ENCODE measurements at regions not wholly inside any gene's neighbourhood (a gene's known extent, or its start where the extent isn't known, plus 50 kb on each side); places are given as distances from the start of the nearest gene placed in this dataset.

DNA sequence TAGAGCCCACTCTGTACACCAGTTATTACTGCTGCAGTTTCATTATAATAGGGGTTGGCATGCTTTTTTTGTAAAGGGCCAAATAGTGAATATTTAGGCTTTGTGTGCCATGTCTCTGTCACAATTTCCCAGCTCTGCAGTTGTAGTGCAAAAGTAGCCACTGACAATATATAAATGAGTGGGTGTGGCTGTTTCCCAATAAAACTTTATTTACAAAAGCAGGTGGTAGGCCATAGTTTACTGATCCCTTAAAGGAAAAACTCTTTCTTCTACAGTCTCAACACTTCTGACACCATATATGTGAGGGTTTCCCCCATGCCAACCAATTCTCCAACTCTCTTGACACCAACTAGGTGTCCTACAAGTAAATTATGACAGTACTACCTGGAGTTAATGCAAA, 110.2 kb upstream of the NAP1L1 start:
- Histone ChIP-seq H3K36me3 (ENCODE audit: insufficient read depth, low read length) (no peaks in the 10 kb centered on the region), H3K9me2 (ENCODE audit: low read depth, low read length) (no peaks in the 10 kb centered on the region), H3K27me3 (ENCODE audit: insufficient read depth, low read length) (no peaks in the 10 kb centered on the region), H3F3A (ENCODE audit: insufficient read depth, low read length) (no peaks in the 10 kb centered on the region), H4K20me1 (ENCODE audit: insufficient read depth, low read length) (no peaks in the 10 kb centered on the region), H2AFZ (ENCODE audit: low read length) (no peak overlapping the region), H3K9ac (ENCODE audit: low read length) (no peak overlapping the region), H3K9me3 (ENCODE audit: low read length) (no peaks in the 10 kb centered on the region), H3K27ac (ENCODE audit: low read depth, low read length, poor library complexity, severe bottlenecking) (no peak overlapping the region), H3K79me2 (ENCODE audit: insufficient read depth, low read length) (no peaks in the 10 kb centered on the region), H3K4me3 (ENCODE audit: low read depth, low read length, poor library complexity, severe bottlenecking) (no peak overlapping the region), H3K4me2 (ENCODE audit: low read length) (no peak overlapping the region), H3K4me1 (ENCODE audit: insufficient read depth, low read length, severe bottlenecking) (no peaks in the 10 kb centered on the region)
- TF ChIP-seq, protein P1, sequence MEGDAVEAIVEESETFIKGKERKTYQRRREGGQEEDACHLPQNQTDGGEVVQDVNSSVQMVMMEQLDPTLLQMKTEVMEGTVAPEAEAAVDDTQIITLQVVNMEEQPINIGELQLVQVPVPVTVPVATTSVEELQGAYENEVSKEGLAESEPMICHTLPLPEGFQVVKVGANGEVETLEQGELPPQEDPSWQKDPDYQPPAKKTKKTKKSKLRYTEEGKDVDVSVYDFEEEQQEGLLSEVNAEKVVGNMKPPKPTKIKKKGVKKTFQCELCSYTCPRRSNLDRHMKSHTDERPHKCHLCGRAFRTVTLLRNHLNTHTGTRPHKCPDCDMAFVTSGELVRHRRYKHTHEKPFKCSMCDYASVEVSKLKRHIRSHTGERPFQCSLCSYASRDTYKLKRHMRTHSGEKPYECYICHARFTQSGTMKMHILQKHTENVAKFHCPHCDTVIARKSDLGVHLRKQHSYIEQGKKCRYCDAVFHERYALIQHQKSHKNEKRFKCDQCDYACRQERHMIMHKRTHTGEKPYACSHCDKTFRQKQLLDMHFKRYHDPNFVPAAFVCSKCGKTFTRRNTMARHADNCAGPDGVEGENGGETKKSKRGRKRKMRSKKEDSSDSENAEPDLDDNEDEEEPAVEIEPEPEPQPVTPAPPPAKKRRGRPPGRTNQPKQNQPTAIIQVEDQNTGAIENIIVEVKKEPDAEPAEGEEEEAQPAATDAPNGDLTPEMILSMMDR (IDR thresholded peaks at IDR 0.05; ENCODE audit: low read length), result no peak
- no peak for TF ChIP-seq EZH2 (IDR thresholded peaks at IDR 0.05; ENCODE audit: borderline replicate concordance, low read length)

DNA sequence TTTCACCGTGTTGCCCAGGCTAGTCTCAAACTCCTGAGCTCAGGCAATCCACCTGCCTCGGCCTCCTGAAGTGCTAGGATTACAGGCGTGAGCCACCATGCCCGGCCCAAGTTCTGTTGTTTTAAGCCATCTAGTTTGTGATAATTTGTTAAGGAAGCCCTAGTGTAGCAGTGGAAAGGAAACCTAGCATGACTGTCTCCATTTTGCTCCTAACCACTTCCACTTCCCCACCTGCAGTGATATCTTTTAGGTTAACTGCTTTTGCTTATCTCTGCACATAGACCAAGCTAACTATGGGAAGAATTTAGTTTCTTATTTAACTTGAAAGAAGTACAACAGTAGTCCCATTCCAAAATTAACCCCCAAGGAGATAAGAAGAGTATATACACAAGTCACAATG, 109.5 kb upstream of the NAP1L1 start:
- no peak overlapping the region for H3K9ac ChIP-seq (ENCODE audit: low read length)
- H3K79me2 ChIP-seq (ENCODE audit: insufficient read depth, low read length), result no peaks in the 10 kb centered on the region
- no peak overlapping the region for H3K4me3 ChIP-seq (ENCODE audit: low read depth, low read length, poor library complexity, severe bottlenecking)
- H3K9me3 ChIP-seq (ENCODE audit: low read length), result no peaks in the 10 kb centered on the region
- H4K20me1 ChIP-seq (ENCODE audit: insufficient read depth, low read length), result no peaks in the 10 kb centered on the region
- no peak overlapping the region for H2AFZ ChIP-seq (ENCODE audit: low read length)
- H3K27me3 ChIP-seq (ENCODE audit: insufficient read depth, low read length), result no peaks in the 10 kb centered on the region
- no peaks in the 10 kb centered on the region for H3K36me3 ChIP-seq (ENCODE audit: insufficient read depth, low read length)
- no peaks in the 10 kb centered on the region for H3K9me2 ChIP-seq (ENCODE audit: low read depth, low read length)
- no peak for TF ChIP-seq EZH2 (IDR thresholded peaks at IDR 0.05; ENCODE audit: borderline replicate concordance, low read length)
- TF ChIP-seq, protein P1 (IDR thresholded peaks at IDR 0.05; ENCODE audit: low read length), result no peak
- H3K4me1 ChIP-seq (ENCODE audit: insufficient read depth, low read length, severe bottlenecking), result no peaks in the 10 kb centered on the region
- no peak overlapping the region for H3K4me2 ChIP-seq (ENCODE audit: low read length)
- no peak overlapping the region for H3K27ac ChIP-seq (ENCODE audit: low read depth, low read length, poor library complexity, severe bottlenecking)
- no peaks in the 10 kb centered on the region for H3F3A ChIP-seq (ENCODE audit: insufficient read depth, low read length)

DNA sequence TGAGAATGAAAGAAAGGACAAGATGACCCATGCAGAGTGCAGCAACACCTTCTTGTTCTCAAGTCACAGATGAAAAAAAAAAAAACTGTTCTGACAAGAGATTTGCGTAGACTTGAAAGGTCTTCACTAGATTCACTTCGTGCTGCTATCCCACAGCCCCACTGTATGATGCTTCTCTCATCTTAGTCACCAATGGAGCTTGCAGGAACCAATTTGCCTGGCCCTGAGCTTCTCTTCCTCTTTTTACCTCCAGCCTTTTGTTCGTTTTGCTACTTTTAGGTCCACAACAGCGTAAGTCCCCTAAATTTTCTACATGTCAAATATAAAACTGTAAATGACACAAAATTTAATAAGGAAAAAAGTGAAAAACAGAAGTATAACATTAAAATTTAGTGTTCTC, 107.9 kb upstream of the NAP1L1 start:
- Histone ChIP-seq H3K9ac (ENCODE audit: low read length) (no peak overlapping the region), H3K79me2 (ENCODE audit: insufficient read depth, low read length) (no peaks in the 10 kb centered on the region), H4K20me1 (ENCODE audit: insufficient read depth, low read length) (no peaks in the 10 kb centered on the region), H3K27me3 (ENCODE audit: insufficient read depth, low read length) (no peaks in the 10 kb centered on the region), H3K36me3 (ENCODE audit: insufficient read depth, low read length) (no peaks in the 10 kb centered on the region), H3K4me2 (ENCODE audit: low read length) (no peak overlapping the region), H2AFZ (ENCODE audit: low read length) (no peak overlapping the region), H3K9me2 (ENCODE audit: low read depth, low read length) (no peaks in the 10 kb centered on the region), H3K4me1 (ENCODE audit: insufficient read depth, low read length, severe bottlenecking) (no peaks in the 10 kb centered on the region), H3F3A (ENCODE audit: insufficient read depth, low read length) (no peaks in the 10 kb centered on the region), H3K4me3 (ENCODE audit: low read depth, low read length, poor library complexity, severe bottlenecking) (no peak overlapping the region), H3K27ac (ENCODE audit: low read depth, low read length, poor library complexity, severe bottlenecking) (no peak overlapping the region), H3K9me3 (ENCODE audit: low read length) (no peaks in the 10 kb centered on the region)
- no peak for TF ChIP-seq EZH2 (IDR thresholded peaks at IDR 0.05; ENCODE audit: borderline replicate concordance, low read length)
- TF ChIP-seq, protein P1 (IDR thresholded peaks at IDR 0.05; ENCODE audit: low read length), result no peak
